Loucy (cell line): ENCODE measurements at regions not wholly inside any gene's neighbourhood (a gene's known extent, or its start where the extent isn't known, plus 50 kb on each side); places are given as distances from the start of the nearest gene placed in this dataset.
A peak's percentile ranks its signal among the peaks of the same experiment; 100 is the strongest.

Source experiments
- H2AFZ ChIP-seq: fragments of 200-600 bp; sonication (generic); 2 replicates; pipeline ENCODE4 v1.6.0; 2016; ENCODE audit warnings: antibody characterized with exemption, mild to moderate bottlenecking, low read length, moderate library complexity
- H3F3A ChIP-seq: fragments of 200-600 bp; 2 replicates; pipeline ENCODE4 v1.6.0; 2016; ENCODE audit warnings: antibody characterized with exemption, low read depth, mild to moderate bottlenecking
- H3K27me3 ChIP-seq: fragments of 200-600 bp; sonication (generic); 2 replicates; pipeline ENCODE4 v1.6.1; 2014; ENCODE audit warnings: low read length, mild to moderate bottlenecking; ENCODE audit not compliant: insufficient read depth, poor library complexity, severe bottlenecking
- H3K36me3 ChIP-seq: fragments of 200-600 bp; sonication (generic); 2 replicates; pipeline ENCODE4 v1.6.1; 2016; ENCODE audit warnings: low read length; ENCODE audit not compliant: insufficient read depth
- H3K4me1 ChIP-seq: fragments of 200-600 bp; sonication (generic); 2 replicates; pipeline ENCODE4 v1.5.1; 2014; ENCODE audit warnings: low read length, mild to moderate bottlenecking; ENCODE audit not compliant: insufficient read depth, poor library complexity, severe bottlenecking
- H3K4me2 ChIP-seq: fragments of 200-600 bp; sonication (generic); 2 replicates; pipeline ENCODE4 v1.6.0; 2014; ENCODE audit warnings: antibody characterized with exemption, low read length, low read depth, mild to moderate bottlenecking; ENCODE audit not compliant: poor library complexity, severe bottlenecking
- H3K4me3 ChIP-seq: fragments of 200-600 bp; sonication (generic); 2 replicates; pipeline ENCODE4 v1.5.1; 2014; ENCODE audit warnings: low read length, mild to moderate bottlenecking, mixed read lengths; ENCODE audit not compliant: poor library complexity, severe bottlenecking
- H3K79me2 ChIP-seq: fragments of 200-600 bp; sonication (generic); 2 replicates; pipeline ENCODE4 v1.6.1; 2014; ENCODE audit warnings: low read length; ENCODE audit not compliant: insufficient read depth
- H3K9ac ChIP-seq: fragments of 200-600 bp; sonication (generic); 2 replicates; pipeline ENCODE4 v1.6.0; 2014; ENCODE audit warnings: mild to moderate bottlenecking, low read depth, low read length, moderate library complexity; ENCODE audit not compliant: poor library complexity, severe bottlenecking
- H3K9me2 ChIP-seq: fragments of 200-600 bp; sonication (generic); replicated peaks from 2 replicates; pipeline ENCODE4 v1.6.1; 2016; ENCODE audit warnings: low read depth, low read length, mixed read lengths
- H3K9me3 ChIP-seq: fragments of 200-600 bp; sonication (generic); 2 replicates; pipeline ENCODE4 v1.6.1; 2014; ENCODE audit warnings: mild to moderate bottlenecking, antibody characterized with exemption, low read length, low read depth; ENCODE audit not compliant: insufficient read depth
- H4K20me1 ChIP-seq: fragments of 200-600 bp; sonication (generic); 2 replicates; pipeline ENCODE4 v1.6.0; 2014; ENCODE audit warnings: antibody characterized with exemption, low read length, mild to moderate bottlenecking; ENCODE audit not compliant: insufficient read depth, poor library complexity, severe bottlenecking
- EZH2phosphoT487 ChIP-seq: fragments of 200-600 bp; IDR thresholded peaks from 2 replicates; pipeline ENCODE4 v1.6.1; 2018; ENCODE audit warnings: antibody characterized with exemption, mild to moderate bottlenecking, moderate library complexity, borderline replicate concordance
- TF ChIP-seq, protein P1 (sequence below): fragments of 200-600 bp; sonication (generic); conservative IDR thresholded peaks from 2 replicates; pipeline ENCODE4 v1.5.1; 2014; ENCODE audit warnings: mild to moderate bottlenecking, antibody characterized with exemption, low read length

DNA sequence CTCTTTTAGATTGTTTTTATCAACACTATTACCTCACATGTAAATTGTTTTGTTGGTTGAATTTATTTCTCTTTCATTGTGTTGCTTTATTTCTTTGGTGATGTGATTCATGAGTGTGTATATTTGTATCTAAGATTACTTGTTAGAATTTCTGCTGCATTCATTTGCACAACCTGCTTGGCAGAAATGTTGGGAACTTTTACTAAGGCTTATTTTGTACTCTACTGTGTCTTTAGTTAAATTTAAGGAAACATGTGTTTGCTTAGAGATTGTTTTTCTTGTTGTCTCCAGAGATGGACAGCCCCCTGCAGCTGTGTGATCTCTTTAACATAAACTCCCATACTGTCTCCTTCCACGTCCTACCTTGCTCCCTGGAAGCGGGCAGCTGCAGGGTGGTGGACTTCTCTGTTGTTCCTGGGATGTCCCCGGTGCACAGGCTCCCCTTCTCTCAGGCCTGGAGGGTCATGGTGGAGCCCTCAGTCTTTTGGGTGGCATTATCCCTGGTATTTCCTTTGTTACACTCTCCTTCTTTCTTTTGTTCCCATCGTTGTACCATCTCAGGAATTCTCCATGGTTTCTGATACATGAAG lies 212.0 kb upstream of the SPRY2 start:
- Histone ChIP-seq H3F3A (no peaks in the 10 kb centered on the region), H3K27me3 (no peaks in the 10 kb centered on the region), H3K4me2 (no peak overlapping the region), H3K36me3 (no peaks in the 10 kb centered on the region), H3K4me3 (no peak overlapping the region), H3K9ac (no peak overlapping the region), H3K79me2 (no peaks in the 10 kb centered on the region), H3K9me2 (no peaks in the 10 kb centered on the region), H3K9me3 (no peaks in the 10 kb centered on the region), H4K20me1 (no peaks in the 10 kb centered on the region), H3K4me1 (peaks cover 2% of the 10 kb centered on the region), H2AFZ (0 out of 2 replicates have a peak overlapping the region, but pooled peaks have one; percentile 56)
- TF ChIP-seq EZH2phosphoT487 = no peak

DNA sequence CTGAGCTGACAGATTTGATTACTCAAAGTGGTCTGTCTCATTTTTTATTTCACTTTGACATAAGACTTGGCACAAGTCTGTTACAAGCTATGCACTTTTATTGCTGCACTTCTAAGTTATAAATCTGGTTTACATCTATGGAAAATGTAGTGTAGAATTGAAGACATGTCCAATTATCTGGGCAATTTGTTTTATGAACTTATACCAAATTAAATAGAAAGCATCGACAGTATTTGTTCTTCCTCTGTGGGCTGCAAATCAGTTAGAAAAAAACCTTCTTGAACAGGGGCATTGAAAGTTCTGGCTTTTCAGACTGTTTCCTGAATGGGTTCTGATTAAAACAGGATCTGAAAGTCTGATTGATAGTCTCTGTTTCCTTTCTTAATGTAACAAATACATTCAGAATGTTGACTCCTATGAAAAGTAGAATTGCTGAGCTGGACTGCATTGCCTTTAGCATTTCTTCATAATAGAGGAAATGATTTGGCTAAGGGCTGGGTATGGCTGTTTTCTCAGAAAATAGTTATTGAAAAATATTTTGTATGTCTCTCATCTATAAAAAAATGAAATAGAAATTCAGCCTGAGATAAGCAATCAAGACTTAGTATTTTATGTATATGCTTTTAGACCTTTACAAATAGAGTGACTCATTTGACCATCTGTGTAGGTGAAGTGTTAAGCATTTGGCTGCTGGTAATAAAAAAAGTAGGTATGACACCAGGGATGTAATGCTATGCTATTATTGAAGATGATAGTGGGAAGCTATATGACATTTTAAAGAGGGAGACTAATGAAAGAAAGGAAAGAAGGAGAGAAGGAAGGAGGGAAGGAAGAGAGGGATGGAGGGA lies 210.9 kb upstream of the SPRY2 start:
- TF ChIP-seq, protein P1, sequence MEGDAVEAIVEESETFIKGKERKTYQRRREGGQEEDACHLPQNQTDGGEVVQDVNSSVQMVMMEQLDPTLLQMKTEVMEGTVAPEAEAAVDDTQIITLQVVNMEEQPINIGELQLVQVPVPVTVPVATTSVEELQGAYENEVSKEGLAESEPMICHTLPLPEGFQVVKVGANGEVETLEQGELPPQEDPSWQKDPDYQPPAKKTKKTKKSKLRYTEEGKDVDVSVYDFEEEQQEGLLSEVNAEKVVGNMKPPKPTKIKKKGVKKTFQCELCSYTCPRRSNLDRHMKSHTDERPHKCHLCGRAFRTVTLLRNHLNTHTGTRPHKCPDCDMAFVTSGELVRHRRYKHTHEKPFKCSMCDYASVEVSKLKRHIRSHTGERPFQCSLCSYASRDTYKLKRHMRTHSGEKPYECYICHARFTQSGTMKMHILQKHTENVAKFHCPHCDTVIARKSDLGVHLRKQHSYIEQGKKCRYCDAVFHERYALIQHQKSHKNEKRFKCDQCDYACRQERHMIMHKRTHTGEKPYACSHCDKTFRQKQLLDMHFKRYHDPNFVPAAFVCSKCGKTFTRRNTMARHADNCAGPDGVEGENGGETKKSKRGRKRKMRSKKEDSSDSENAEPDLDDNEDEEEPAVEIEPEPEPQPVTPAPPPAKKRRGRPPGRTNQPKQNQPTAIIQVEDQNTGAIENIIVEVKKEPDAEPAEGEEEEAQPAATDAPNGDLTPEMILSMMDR = no peak
- no peak for TF ChIP-seq EZH2phosphoT487
- Histone ChIP-seq H3K36me3 (no peaks in the 10 kb centered on the region), H3K4me1 (peaks cover 2% of the 10 kb centered on the region), H3K9ac (no peak overlapping the region), H4K20me1 (no peaks in the 10 kb centered on the region), H3F3A (no peaks in the 10 kb centered on the region), H3K9me2 (no peaks in the 10 kb centered on the region), H3K9me3 (no peaks in the 10 kb centered on the region), H3K4me2 (no peak overlapping the region), H3K4me3 (no peak overlapping the region), H3K27me3 (no peaks in the 10 kb centered on the region), H2AFZ (no peak overlapping the region), H3K79me2 (no peaks in the 10 kb centered on the region)

DNA sequence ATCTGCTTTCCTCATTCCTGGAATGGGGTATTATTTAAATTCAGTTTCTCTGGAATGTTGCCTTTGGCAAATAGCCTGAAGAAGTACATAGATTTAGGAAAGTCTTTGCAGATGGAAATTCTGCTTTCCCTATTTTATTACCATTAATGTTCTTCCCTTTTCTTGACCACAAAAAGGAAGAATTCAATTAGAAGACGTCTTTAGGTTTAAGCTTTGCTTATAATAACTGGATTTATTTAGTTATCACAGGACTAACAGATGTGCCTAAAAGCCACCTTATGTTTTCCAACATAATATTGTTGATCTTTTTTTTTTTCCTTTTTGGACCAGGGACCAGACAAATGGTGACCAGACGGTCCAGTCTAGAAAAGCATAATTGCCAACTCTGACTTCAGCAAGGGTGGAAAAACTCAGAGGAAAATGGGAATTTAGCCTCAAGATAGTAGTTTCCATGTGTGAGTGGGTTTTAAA lies 210.1 kb upstream of the SPRY2 start:
- H2AFZ ChIP-seq = no peak overlapping the region
- H3K9me2 ChIP-seq = no peaks in the 10 kb centered on the region
- H3K27me3 ChIP-seq = no peaks in the 10 kb centered on the region
- H3K9ac ChIP-seq = no peak overlapping the region
- no peak overlapping the region for H3K4me2 ChIP-seq
- no peaks in the 10 kb centered on the region for H3K79me2 ChIP-seq
- no peak overlapping the region for H3K4me3 ChIP-seq
- no peaks in the 10 kb centered on the region for H4K20me1 ChIP-seq
- peaks cover 2% of the 10 kb centered on the region for H3K4me1 ChIP-seq
- no peaks in the 10 kb centered on the region for H3K36me3 ChIP-seq
- H3K9me3 ChIP-seq = no peaks in the 10 kb centered on the region
- H3F3A ChIP-seq = no peaks in the 10 kb centered on the region
- no peak for TF ChIP-seq EZH2phosphoT487
- TF ChIP-seq, protein P1 = no peak
